ENCODE measurements at regions not wholly inside any gene's neighbourhood (a gene's known extent, or its start where the extent isn't known, plus 50 kb on each side); places are given as distances from the start of the nearest gene placed in this dataset.

DNA sequence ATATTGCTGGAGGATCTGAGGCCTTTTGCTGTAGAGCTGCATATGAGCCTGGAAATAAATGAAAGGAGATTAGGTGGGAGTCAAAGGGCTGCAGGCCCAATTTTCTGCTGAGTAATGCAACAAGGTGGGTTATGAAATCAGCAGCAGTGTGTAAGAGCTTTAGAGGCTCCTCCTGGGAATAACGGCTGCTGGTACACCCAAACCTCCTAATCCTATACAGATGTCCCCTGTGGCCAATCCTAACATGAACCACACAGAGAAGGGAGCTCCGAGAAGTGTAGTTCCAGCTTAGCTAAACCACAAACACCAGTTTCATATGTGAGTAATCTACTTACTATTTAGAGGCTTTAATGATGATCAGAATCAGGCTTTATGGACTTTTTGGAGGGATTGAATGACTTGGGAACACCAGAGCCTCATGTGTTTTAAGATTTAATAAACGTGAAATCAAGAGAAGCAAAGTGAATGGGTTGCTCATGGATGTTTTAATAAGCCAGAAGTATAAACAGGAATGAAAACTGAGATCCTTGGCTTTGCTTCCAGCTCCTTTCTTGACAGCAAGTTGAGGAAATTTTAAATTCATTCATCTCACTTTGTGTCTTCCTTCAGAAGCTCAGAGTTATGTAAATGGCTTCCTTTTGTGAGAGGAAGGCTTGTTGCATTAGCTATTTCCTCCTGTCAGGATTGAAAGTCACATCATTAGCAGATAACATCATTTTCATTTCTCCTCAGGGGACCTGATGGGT, 437.5 kb downstream of the TMEM232 start (continued):
- TF ChIP-seq ZNF274 (IDR thresholded peaks at IDR 0.05; ENCODE audit: low read depth, low read length), result no peak

GRCh38 chr5:110289512-110289810, 437.0 kb downstream of the TMEM232 start:
- ChIA-PET POLR2A (no interaction called here), RAD21 (ENCODE audit: low non-redundant PET in 1 of 2, low total read pairs in 2 of 2, uncharacterized antibody in 2 of 2, unreplicated experiment in 2 of 2) (no interaction called here), CTCF (no interaction called here)
- Histone ChIP-seq H3K4me2 (ENCODE audit: low read length) (no peak overlapping the region), H3K36me3 (ENCODE audit: control insufficient read depth in 1 of 2, insufficient read depth in 2 of 2, low read length in 2 of 2) (no peaks in the 10 kb centered on the region), H3K9ac (ENCODE audit: low read length) (no peak overlapping the region), H3K4me1 (ENCODE audit: control insufficient read depth in 1 of 2, insufficient read depth in 2 of 2, low read length in 2 of 2) (no peaks in the 10 kb centered on the region), H3K27me3 (ENCODE audit: insufficient read depth, low read length) (no peaks in the 10 kb centered on the region), H3K9me2 (ENCODE audit: insufficient read depth) (no peaks in the 10 kb centered on the region), H4K20me1 (ENCODE audit: insufficient read depth) (no peaks in the 10 kb centered on the region), H3K9me3 (ENCODE audit: control insufficient read depth in 1 of 2, insufficient read depth in 1 of 2, low read depth in 1 of 2, low read length in 2 of 2) (no peaks in the 10 kb centered on the region), H3K4me3 (replicated peaks in 1 of 2; ENCODE audit: low read depth in 1 of 2, low read length in 2 of 2) (no peak overlapping the region), H3K27ac (ENCODE audit: low read depth, low read length) (no peak overlapping the region), H3K79me2 (ENCODE audit: insufficient read depth, low read length) (no peaks in the 10 kb centered on the region), H2AFZ (ENCODE audit: low read depth, low read length, poor library complexity, severe bottlenecking) (no peak overlapping the region)
- ATAC-seq (no peak), DNase-seq (ENCODE audit: low read depth, low spot score) (no peak)
- TF ChIP-seq CEBPB (IDR thresholded peaks at IDR 0.05; ENCODE audit: low read depth) (no peak), YY1 (IDR thresholded peaks at IDR 0.05; ENCODE audit: extremely low read depth, insufficient replicate concordance, low read depth, low read length) (no peak), ZFX (IDR thresholded peaks at IDR 0.05) (no peak), ZBTB33 (IDR thresholded peaks at IDR 0.05; ENCODE audit: extremely low read depth, insufficient replicate concordance, low read length) (no peak), EZH2 (IDR thresholded peaks at IDR 0.05) (no peak), REST (IDR thresholded peaks at IDR 0.05; ENCODE audit: low read depth) (no peak), SP1 (IDR thresholded peaks at IDR 0.05; ENCODE audit: low read depth) (no peak), SRF (IDR thresholded peaks at IDR 0.05; ENCODE audit: low read depth) (no peak), POLR2AphosphoS5 (IDR thresholded peaks at IDR 0.05; ENCODE audit: low read depth, low read length) (no peak), EZH2phosphoT487 (IDR thresholded peaks at IDR 0.05; ENCODE audit: borderline replicate concordance) (no peak), FOSL1 (IDR thresholded peaks at IDR 0.05; ENCODE audit: low read depth) (no peak)
- TF ChIP-seq, protein P1, sequence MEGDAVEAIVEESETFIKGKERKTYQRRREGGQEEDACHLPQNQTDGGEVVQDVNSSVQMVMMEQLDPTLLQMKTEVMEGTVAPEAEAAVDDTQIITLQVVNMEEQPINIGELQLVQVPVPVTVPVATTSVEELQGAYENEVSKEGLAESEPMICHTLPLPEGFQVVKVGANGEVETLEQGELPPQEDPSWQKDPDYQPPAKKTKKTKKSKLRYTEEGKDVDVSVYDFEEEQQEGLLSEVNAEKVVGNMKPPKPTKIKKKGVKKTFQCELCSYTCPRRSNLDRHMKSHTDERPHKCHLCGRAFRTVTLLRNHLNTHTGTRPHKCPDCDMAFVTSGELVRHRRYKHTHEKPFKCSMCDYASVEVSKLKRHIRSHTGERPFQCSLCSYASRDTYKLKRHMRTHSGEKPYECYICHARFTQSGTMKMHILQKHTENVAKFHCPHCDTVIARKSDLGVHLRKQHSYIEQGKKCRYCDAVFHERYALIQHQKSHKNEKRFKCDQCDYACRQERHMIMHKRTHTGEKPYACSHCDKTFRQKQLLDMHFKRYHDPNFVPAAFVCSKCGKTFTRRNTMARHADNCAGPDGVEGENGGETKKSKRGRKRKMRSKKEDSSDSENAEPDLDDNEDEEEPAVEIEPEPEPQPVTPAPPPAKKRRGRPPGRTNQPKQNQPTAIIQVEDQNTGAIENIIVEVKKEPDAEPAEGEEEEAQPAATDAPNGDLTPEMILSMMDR (IDR thresholded peaks at IDR 0.05 in 2 of 3, conservative IDR thresholded peaks at IDR 0.05 in 1 of 3; ENCODE audit: borderline replicate concordance in 1 of 3, insufficient read depth in 1 of 3, low read depth in 2 of 3, low read length in 2 of 3), result no peak
- intact Hi-C loops (cut with micrococcal nuclease), result no loop called here
- BruUV-seq (replicated peaks), result no TSS peak
